Left cardiac atrium (tissue), 4 donors: ENCODE measurements at regions not wholly inside any gene's neighbourhood (a gene's known extent, or its start where the extent isn't known, plus 50 kb on each side); places are given as distances from the start of the nearest gene placed in this dataset.

Experiments used
- ATAC-seq, 2 donors: fragments of 200-7000 bp; cut with Tn5 transposase; one replicate each; pipeline ENCODE4 v1.9.1; 2020; ENCODE audit warnings: mild to moderate bottlenecking in 2 of 2, moderate library complexity in 2 of 2
- DNase-seq: peaks from one replicate; pipeline ENCODE4 v3.0.0-alpha.2; 2020
- intact Hi-C, 2 donors: fragments of 100-400 bp; cut with DNase I; formaldehyde crosslinking; loops; one replicate each; pipeline versions ENCODE4 v1.14.1 to v1.15.1; 2022 to 2023
- donor health status: DM: no; HTN: yes; CAD: no.
- donor health status: DM: no; HTN: yes; CAD: no; lungs with severe emphysema.
- donor health status: DM: yes; HTN: yes; CAD: no.
- donor health status: Dilated cardiomyopathy.

DNA sequence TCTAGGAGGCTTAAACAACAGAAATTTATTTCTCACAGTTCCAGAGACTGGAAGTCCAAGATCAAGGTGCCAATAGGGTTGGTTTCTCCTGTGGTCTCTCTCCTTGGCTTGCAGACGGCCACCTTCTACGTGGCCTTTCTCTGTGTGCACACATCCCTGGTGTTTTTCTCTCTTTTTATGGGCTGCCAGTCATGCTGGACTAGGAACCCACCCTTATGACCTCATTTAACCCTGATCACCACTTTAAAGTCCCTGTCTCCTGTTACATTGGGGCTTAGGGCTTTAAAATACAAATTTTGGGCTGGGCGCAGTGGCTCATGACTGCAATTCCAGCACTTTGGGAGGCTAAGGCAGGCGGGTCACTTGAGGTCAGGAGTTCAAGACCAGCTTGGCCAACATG, 157.1 kb downstream of the TLE1 start:
- intact Hi-C loops = no loop called here
- DNase-seq = no peak
- no peak for ATAC-seq

- ATAC-seq = no peak
- DNase-seq = no peak
- intact Hi-C loops = no loop called here
These were observed 157.8 kb downstream of the TLE1 start for GRCh38 chr9:81531511-81531910.

DNA sequence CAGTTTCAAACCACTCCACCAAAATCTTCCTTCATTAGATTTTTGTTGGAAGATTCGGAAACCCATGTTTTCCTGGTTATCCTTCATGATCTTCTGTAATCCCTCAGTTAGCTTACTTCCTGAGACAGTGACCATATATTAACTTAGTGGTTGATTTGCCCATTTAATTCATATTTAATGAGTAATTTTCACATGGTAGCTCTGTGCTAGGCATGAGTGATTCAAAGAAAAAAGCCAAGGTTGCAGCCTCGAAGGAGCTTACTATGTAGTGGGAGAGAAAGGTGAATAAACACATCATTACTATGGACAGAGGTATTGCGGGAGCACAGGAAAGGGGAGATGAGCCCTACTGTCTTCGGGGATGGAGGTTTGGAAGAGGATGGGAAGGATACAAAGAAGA, 158.5 kb downstream of the TLE1 start:
- DNase-seq (no peak), ATAC-seq (no peak)
- intact Hi-C loops = no loop called here

DNA sequence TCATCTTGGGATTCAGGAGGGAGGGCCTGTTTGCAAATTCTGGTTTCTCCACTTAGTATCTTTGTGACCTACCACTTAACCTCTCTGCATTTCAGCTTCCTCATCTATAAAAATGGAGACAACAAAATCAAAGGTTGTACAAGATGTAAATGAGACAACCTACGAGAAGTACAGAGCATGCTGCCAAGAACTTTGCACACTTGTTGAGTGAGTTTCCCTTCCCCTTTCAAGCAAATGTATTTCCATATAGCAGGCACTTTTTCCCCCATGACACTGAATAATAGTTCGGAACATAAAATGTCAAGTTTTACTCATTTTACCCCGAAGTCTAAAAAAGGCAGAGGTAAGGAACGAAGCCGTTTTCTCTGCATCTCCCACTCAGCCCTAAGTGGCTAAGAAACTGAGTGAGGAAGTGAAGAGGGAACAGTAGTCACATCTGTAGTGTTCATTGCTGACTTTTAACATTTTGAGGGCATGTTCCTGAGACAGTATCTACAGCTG, 159.0 kb downstream of the TLE1 start:
- intact Hi-C loops = no loop called here
- no peak for ATAC-seq
- no peak for DNase-seq

DNA sequence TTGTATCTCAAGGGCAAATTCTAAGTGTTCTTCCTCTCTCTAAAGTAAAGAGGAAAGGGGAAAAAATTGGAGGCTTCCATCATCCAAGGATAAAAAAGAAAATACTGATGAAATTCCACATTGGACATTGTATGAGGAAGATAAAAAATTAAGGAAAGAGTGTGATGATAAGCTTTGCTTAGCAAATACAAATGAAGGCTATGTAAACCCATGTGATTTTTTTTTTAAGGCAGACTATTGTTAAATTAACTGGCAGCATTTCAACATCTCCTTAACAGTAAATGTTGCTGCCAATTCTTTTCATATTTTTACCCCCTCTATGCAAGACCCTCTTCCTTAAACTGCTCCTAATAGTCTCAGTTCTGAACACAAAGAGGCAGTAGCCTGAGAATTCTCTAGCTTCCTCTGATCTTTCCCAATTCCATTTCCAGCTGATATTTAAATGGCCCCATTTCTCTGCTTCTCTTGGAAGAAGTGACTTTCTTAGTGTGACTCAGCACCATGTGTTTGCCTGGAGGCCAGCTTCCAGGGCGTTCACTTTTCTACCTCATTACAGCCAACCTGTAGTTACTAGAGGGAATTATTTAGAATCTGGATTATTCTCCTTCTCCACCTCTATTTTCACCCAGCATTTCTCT, 159.7 kb downstream of the TLE1 start:
- DNase-seq (peak; percentile 29), ATAC-seq (peak in 1 of 2 donors; percentile 81)
- intact Hi-C loops = loop anchor here in 1 of 2 donors (10.0 kb wide), 1 partner anchor 155 kb away; the partner anchor contains the start of gene TLE1

DNA sequence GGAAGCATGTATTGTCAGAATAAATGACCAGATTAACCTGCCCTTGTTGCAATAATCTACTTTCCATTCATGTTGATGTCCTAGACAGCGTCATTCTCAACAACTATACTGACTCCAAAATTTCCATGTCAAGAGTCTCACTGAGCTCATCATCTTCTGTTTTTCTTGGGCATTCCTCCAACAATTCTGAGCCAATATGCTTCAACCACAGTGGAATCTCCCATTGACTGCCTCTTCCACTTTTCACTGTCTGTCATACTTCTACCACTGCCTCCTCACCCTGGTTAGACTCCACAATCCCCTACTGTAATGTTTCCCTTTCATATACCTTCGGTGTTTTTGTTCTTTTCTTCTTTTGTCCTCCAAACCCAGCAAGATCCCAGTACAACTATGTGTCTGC, 162.8 kb downstream of the TLE1 start:
- ATAC-seq = peak; percentile 12 to 46
- DNase-seq = no peak
- intact Hi-C loops = loop anchor here in 1 of 2 donors (10.0 kb wide), 1 partner anchor 158 kb away; the partner anchor contains the start of gene TLE1

DNA sequence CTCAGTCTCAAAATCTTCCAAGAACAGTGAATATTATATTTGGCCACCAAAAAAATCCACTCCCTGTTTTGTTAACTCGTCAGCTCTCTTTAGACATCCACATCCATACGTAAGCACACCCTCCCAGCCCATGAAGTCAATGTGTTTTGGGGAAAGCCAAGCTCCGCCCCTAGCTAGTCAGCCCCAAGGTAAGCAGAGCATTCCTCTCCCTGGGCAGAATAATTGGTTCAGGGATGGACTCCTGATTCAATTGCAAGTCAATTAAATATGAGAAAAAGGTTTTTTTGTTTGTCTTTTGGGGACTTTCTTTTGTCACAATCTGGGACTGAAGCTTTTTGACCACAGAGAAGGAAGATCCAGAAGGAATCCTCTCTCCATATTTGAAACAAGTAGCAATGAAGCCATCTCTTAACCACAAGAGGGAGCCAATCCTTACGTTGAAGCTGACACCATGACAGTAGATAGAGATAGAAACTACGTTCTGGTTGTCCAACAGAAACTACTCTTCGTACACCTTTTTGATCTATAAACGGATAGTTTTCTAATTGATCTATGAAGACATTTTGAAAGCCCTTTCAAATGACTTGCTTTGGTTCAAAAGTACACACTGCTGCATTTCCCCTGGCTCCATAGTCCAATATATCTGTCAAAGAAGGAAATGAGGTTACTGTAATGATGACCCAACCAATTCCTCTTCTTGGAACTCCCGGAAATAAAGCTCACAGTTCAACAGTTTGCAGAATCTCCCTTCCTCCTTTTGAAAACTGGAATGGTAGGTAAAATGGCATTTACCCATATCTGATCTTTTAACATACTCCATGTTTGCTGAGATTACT, 166.4 kb downstream of the TLE1 start:
- intact Hi-C loops = loop anchor here (5.0 to 10.0 kb wide), 2 partner anchors 162 to 1084 kb away; partner anchors contain the start of gene TLE1 (in 1 of the 2)
- DNase-seq (no peak), ATAC-seq (peak; percentile 46 to 82)

DNA sequence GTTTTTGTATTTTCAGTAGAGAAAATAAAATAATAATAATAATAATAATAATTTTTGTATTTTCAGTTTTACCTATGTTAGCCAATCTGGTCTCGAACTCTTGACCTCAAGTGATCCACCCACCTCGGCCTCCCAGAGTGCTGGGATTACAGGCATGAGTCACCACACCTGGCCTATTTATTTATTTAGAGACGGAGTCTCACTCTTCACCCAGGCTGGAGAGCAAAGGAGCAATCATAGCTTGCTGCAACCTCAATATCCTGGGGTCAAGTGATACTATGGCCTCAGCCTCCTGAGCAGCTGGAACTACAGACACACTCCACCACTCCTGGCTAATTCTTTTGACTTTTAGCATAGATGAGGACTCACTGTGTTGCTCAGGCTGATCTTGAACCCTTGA, 167.5 kb downstream of the TLE1 start:
- intact Hi-C loops = loop anchor here (5.0 to 10.0 kb wide), 2 partner anchors 163 to 1085 kb away; partner anchors contain the start of gene TLE1 (in 1 of the 2)
- ATAC-seq (no peak), DNase-seq (no peak)

- DNase-seq = no peak
- intact Hi-C loops = loop anchor here (5.0 to 10.0 kb wide), 2 partner anchors 165 to 1087 kb away; partner anchors contain the start of gene TLE1 (in 1 of the 2)
- ATAC-seq = no peak
These were observed 169.4 kb downstream of the TLE1 start for GRCh38 chr9:81519816-81520495.

GRCh38 chr9:81517954-81518353, 171.4 kb downstream of the TLE1 start:
- no peak for ATAC-seq
- intact Hi-C loops = no loop called here
- DNase-seq = no peak

GRCh38 chr9:81513059-81513458, 176.3 kb downstream of the TLE1 start:
- intact Hi-C loops = no loop called here
- ATAC-seq (no peak), DNase-seq (no peak)

GRCh38 chr9:81512641-81513040, 176.7 kb downstream of the TLE1 start:
- no peak for DNase-seq
- ATAC-seq = no peak
- intact Hi-C loops = no loop called here

GRCh38 chr9:81508476-81508875, 180.9 kb downstream of the TLE1 start:
- intact Hi-C loops = no loop called here
- DNase-seq (no peak), ATAC-seq (no peak)

GRCh38 chr9:81506941-81507864, 182.1 kb downstream of the TLE1 start:
- no peak for ATAC-seq
- intact Hi-C loops = no loop called here
- no peak for DNase-seq

DNA sequence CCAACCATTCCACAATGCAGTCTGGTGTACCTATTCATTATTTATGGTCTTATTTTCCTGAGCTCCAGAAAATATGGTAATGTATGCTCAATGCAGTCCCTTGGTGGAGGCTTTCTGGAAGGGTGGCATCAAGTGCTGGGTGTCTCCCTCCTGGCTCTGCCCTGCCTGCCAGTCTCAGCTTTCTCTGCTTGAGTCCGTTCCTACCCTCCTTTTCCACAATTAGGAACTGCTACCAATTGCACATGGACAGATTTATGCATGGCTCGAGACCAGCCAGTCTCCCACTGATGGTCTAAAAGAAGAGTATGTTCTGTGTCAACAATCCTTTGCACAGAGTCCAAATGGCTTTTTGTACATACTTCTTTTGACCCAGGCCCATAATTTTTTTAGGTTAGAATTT, 189.8 kb downstream of the TLE1 start:
- intact Hi-C loops = no loop called here
- DNase-seq (no peak), ATAC-seq (no peak)

GRCh38 chr9:81499021-81499454, 190.3 kb downstream of the TLE1 start:
- ATAC-seq (peak; percentile 47 to 67), DNase-seq (no peak)
- intact Hi-C loops = no loop called here

- DNase-seq (no peak), ATAC-seq (no peak)
- intact Hi-C loops = no loop called here
These were observed 190.8 kb downstream of the TLE1 start for GRCh38 chr9:81498576-81498975.

GRCh38 chr9:81497091-81497490, 192.3 kb downstream of the TLE1 start:
- DNase-seq (no peak), ATAC-seq (no peak)
- intact Hi-C loops = no loop called here
